HUES48 (cell line): ENCODE measurements at regions not wholly inside any gene's neighbourhood (a gene's known extent, or its start where the extent isn't known, plus 50 kb on each side); places are given as distances from the start of the nearest gene placed in this dataset.

Experiments used
- H3K27ac ChIP-seq: one replicate; pipeline ENCODE4 v1.7.0; 2013; ENCODE audit warnings: low read depth, low read length, inconsistent platforms
- H3K27me3 ChIP-seq: 2 replicates; pipeline ENCODE4 v1.6.1; 2013; ENCODE audit warnings: mild to moderate bottlenecking, low read length; ENCODE audit not compliant: control insufficient read depth, insufficient read depth
- H3K36me3 ChIP-seq: 2 replicates; pipeline ENCODE4 v1.6.1; 2013; ENCODE audit warnings: low read length; ENCODE audit not compliant: control insufficient read depth, insufficient read depth
- H3K4me1 ChIP-seq: 2 replicates; pipeline ENCODE4 v1.6.1; 2013; ENCODE audit warnings: mild to moderate bottlenecking, low read length; ENCODE audit not compliant: control insufficient read depth, insufficient read depth
- H3K4me3 ChIP-seq: 2 replicates; pipeline ENCODE4 v1.5.1; 2013; ENCODE audit warnings: mild to moderate bottlenecking, low read depth, low read length
- H3K9ac ChIP-seq: 2 replicates; pipeline ENCODE4 v1.6.1; 2013; ENCODE audit warnings: mild to moderate bottlenecking, low read depth, low read length, moderate library complexity
- H3K9me3 ChIP-seq: 2 replicates; pipeline ENCODE4 v1.6.1; 2013; ENCODE audit warnings: low read length; ENCODE audit not compliant: control insufficient read depth, insufficient read depth

- no peak overlapping the region for H3K9ac ChIP-seq
- peaks cover 23% of the 10 kb centered on the region for H3K27me3 ChIP-seq
- H3K27ac ChIP-seq, result no peak overlapping the region
- H3K9me3 ChIP-seq, result no peaks in the 10 kb centered on the region
- H3K4me3 ChIP-seq, result no peak overlapping the region
- no peaks in the 10 kb centered on the region for H3K36me3 ChIP-seq
- H3K4me1 ChIP-seq, result peaks cover 7% of the 10 kb centered on the region
Measured at GRCh38 chr9:97747201-97747965, 50.2 kb upstream of the XPA start.

GRCh38 chr9:97748525-97748924 is 51.4 kb upstream of the XPA start:
- Histone ChIP-seq H3K36me3 (no peaks in the 10 kb centered on the region), H3K9ac (no peak overlapping the region), H3K27me3 (peaks cover 12% of the 10 kb centered on the region), H3K4me3 (no peak overlapping the region), H3K27ac (no peak overlapping the region), H3K4me1 (peaks cover 7% of the 10 kb centered on the region), H3K9me3 (peaks cover under 1% of the 10 kb centered on the region; the same call in 1 of the 2 replicates)

GRCh38 chr9:97749928-97750327 is 52.8 kb upstream of the XPA start:
- Histone ChIP-seq H3K27ac (no peak overlapping the region), H3K36me3 (no peaks in the 10 kb centered on the region), H3K9me3 (peaks cover 6% of the 10 kb centered on the region; the same call in 1 of the 2 replicates), H3K4me3 (no peak overlapping the region), H3K9ac (no peak overlapping the region), H3K27me3 (no peaks in the 10 kb centered on the region; the same call in 1 of the 2 replicates), H3K4me1 (peaks cover 7% of the 10 kb centered on the region)

- peaks cover 6% of the 10 kb centered on the region; the same call in 1 of the 2 replicates for H3K9me3 ChIP-seq
- H3K36me3 ChIP-seq, result no peaks in the 10 kb centered on the region
- H3K4me1 ChIP-seq, result peaks cover 7% of the 10 kb centered on the region
- no peak overlapping the region for H3K27ac ChIP-seq
- no peak overlapping the region for H3K4me3 ChIP-seq
- no peak overlapping the region for H3K9ac ChIP-seq
- no peaks in the 10 kb centered on the region for H3K27me3 ChIP-seq
Measured at GRCh38 chr9:97751531-97751930, 54.4 kb upstream of the XPA start.

GRCh38 chr9:97752274-97752673 is 55.1 kb upstream of the XPA start:
- H3K27me3 ChIP-seq, result no peaks in the 10 kb centered on the region
- no peaks in the 10 kb centered on the region for H3K36me3 ChIP-seq
- no peak overlapping the region for H3K9ac ChIP-seq

GRCh38 chr9:97753364-97753763 is 56.2 kb upstream of the XPA start:
- Histone ChIP-seq H3K36me3 (no peaks in the 10 kb centered on the region), H3K27ac (no peak overlapping the region), H3K9me3 (peaks cover 6% of the 10 kb centered on the region; the same call in 1 of the 2 replicates), H3K27me3 (no peaks in the 10 kb centered on the region), H3K4me3 (no peak overlapping the region), H3K4me1 (no peaks in the 10 kb centered on the region), H3K9ac (no peak overlapping the region)

More at GRCh38 chr9:97752274-97752673, 55.1 kb upstream of the XPA start:
- Histone ChIP-seq H3K9me3 (peaks cover 6% of the 10 kb centered on the region; the same call in 1 of the 2 replicates), H3K4me1 (peaks cover 5% of the 10 kb centered on the region), H3K27ac (no peak overlapping the region), H3K4me3 (no peak overlapping the region)

GRCh38 chr9:97753975-97754374 is 56.8 kb upstream of the XPA start:
- H3K9ac ChIP-seq, result no peak overlapping the region
- H3K27ac ChIP-seq, result no peak overlapping the region
- H3K4me3 ChIP-seq, result no peak overlapping the region
- H3K27me3 ChIP-seq, result no peaks in the 10 kb centered on the region
- H3K9me3 ChIP-seq, result peaks cover 6% of the 10 kb centered on the region; the same call in 1 of the 2 replicates
- H3K4me1 ChIP-seq, result no peaks in the 10 kb centered on the region
- no peaks in the 10 kb centered on the region for H3K36me3 ChIP-seq

- Histone ChIP-seq H3K9me3 (peaks cover 6% of the 10 kb centered on the region; the same call in 1 of the 2 replicates), H3K4me3 (no peak overlapping the region), H3K36me3 (no peaks in the 10 kb centered on the region), H3K27ac (no peak overlapping the region), H3K4me1 (no peaks in the 10 kb centered on the region), H3K27me3 (no peaks in the 10 kb centered on the region; the same call in 1 of the 2 replicates), H3K9ac (no peak overlapping the region)
Measured at GRCh38 chr9:97755618-97756267, 58.6 kb upstream of the XPA start.

- H3K27ac ChIP-seq, result no peak overlapping the region
- H3K27me3 ChIP-seq, result no peaks in the 10 kb centered on the region; the same call in 1 of the 2 replicates
- H3K9me3 ChIP-seq, result peaks cover 6% of the 10 kb centered on the region; the same call in 1 of the 2 replicates
- H3K4me3 ChIP-seq, result no peak overlapping the region
- no peaks in the 10 kb centered on the region for H3K4me1 ChIP-seq
- H3K9ac ChIP-seq, result no peak overlapping the region
- no peaks in the 10 kb centered on the region for H3K36me3 ChIP-seq
Measured at GRCh38 chr9:97756991-97757390, 59.9 kb upstream of the XPA start.

GRCh38 chr9:97758334-97758916 is 61.3 kb upstream of the XPA start:
- no peaks in the 10 kb centered on the region for H3K4me1 ChIP-seq
- no peaks in the 10 kb centered on the region; the same call in 1 of the 2 replicates for H3K27me3 ChIP-seq
- no peak overlapping the region for H3K27ac ChIP-seq
- no peaks in the 10 kb centered on the region for H3K36me3 ChIP-seq
- no peak overlapping the region for H3K9ac ChIP-seq
- H3K4me3 ChIP-seq, result no peak overlapping the region
- H3K9me3 ChIP-seq, result peaks cover 6% of the 10 kb centered on the region; the same call in 1 of the 2 replicates
